Activated CD8-positive, alpha-beta memory T cell treated with anti-CD3 and anti-CD28 coated beads, Interleukin-2, amount 10 ng/mL, durations not matched to agents 7 days and 5 days (primary cell): ENCODE measurements at regions not wholly inside any gene's neighbourhood (a gene's known extent, or its start where the extent isn't known, plus 50 kb on each side); places are given as distances from the start of the nearest gene placed in this dataset.
"Not testable (repeated sequence)": the region's sequence is repeated elsewhere in the genome, so short reads cannot be mapped to it uniquely, and the experiment has no call there.

ENCODE experiments used
- ATAC-seq: fragments of 150-1000 bp; cut with Tn5 transposase; one replicate; pipeline ENCODE4 v1.10.0; 2021; ENCODE audit warnings: moderate library complexity
- CTCF ChIA-PET: fragments of 350-600 bp; sonication (Branson Sonifier 250); formaldehyde crosslinking; loops from one replicate; lab custom pipeline; 2021; ENCODE audit warnings: antibody characterized with exemption; lab: Charles Lee
- DNase-seq: peaks from one replicate; pipeline ENCODE4 v3.0.0-alpha.2; 2020
- H3K27ac Mint-ChIP-seq: one replicate; pipeline ENCODE4 v1.8.0; 2021; ENCODE audit warnings: mild to moderate bottlenecking, mixed read lengths
- H3K27me3 Mint-ChIP-seq: one replicate; pipeline ENCODE4 v1.8.0; 2021; ENCODE audit warnings: mixed read lengths
- H3K36me3 Mint-ChIP-seq: one replicate; pipeline ENCODE4 v1.8.0; 2021; ENCODE audit warnings: mild to moderate bottlenecking, mixed read lengths
- H3K4me1 Mint-ChIP-seq: one replicate; pipeline ENCODE4 v1.8.0; 2021; ENCODE audit warnings: mixed read lengths
- H3K4me3 Mint-ChIP-seq: one replicate; pipeline ENCODE4 v1.8.0; 2021; ENCODE audit warnings: mild to moderate bottlenecking, moderate library complexity, mixed read lengths
- H3K9me3 Mint-ChIP-seq: one replicate; pipeline ENCODE4 v1.8.0; 2022; ENCODE audit warnings: low read depth, mixed read lengths

- H3K4me1 Mint-ChIP-seq: peaks cover under 1% of the 10 kb centered on the region
- ATAC-seq: no peak
- no peak overlapping the region for H3K27ac Mint-ChIP-seq
- no peak overlapping the region for H3K4me3 Mint-ChIP-seq
- H3K27me3 Mint-ChIP-seq: no peaks in the 10 kb centered on the region
- CTCF ChIA-PET: interaction anchor here (1.5 kb wide), 1 partner anchor 11 kb away, joined by 3 read pairs; no protein-coding TSS in a partner anchor
- DNase-seq: no peak
- no peaks in the 10 kb centered on the region for H3K9me3 Mint-ChIP-seq
- H3K36me3 Mint-ChIP-seq: no peaks in the 10 kb centered on the region
Measured at GRCh38 chr10:124320778-124321432, 97.8 kb downstream of the OAT start.

- Mint-ChIP-seq H3K9me3 (no peaks in the 10 kb centered on the region), H3K36me3 (no peaks in the 10 kb centered on the region), H3K27ac (no peak overlapping the region), H3K4me3 (no peak overlapping the region), H3K27me3 (no peaks in the 10 kb centered on the region), H3K4me1 (peaks cover 5% of the 10 kb centered on the region)
- ATAC-seq (no peak), DNase-seq (no peak)
- CTCF ChIA-PET: interaction anchor here (1.5 kb wide), 1 partner anchor 10 kb away, joined by 3 read pairs; no protein-coding TSS in a partner anchor
Measured at GRCh38 chr10:124319926-124320391, 98.8 kb downstream of the OAT start.

DNA sequence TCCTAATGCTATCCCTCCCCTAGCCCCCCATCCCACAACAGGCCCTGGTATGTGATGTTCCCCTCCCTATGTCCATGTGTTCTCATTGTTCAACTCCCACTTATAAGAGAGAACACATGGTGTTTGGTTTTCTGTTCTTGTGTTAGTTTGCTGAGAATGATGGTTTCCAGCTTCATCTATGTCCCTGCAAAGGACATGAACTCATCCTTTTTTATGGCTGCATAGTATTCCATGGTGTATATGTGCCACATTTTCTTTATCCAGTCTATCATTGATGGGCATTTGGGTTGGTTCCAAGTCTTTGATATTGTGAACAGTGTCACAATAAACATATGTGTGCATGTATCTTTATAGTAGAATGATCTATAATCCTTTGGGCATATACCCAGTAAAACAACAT lies 99.2 kb downstream of the OAT start:
- H3K27ac Mint-ChIP-seq, ATAC-seq, H3K36me3 Mint-ChIP-seq, H3K4me1 Mint-ChIP-seq, DNase-seq, H3K27me3 Mint-ChIP-seq, H3K9me3 Mint-ChIP-seq, CTCF ChIA-PET, H3K4me3 Mint-ChIP-seq: not testable (repeated sequence)

- no peak for DNase-seq
- H3K4me3 Mint-ChIP-seq: no peak overlapping the region
- H3K27me3 Mint-ChIP-seq: no peaks in the 10 kb centered on the region
- H3K27ac Mint-ChIP-seq: no peak overlapping the region
- ATAC-seq: no peak
- H3K9me3 Mint-ChIP-seq: no peaks in the 10 kb centered on the region
- peaks cover 5% of the 10 kb centered on the region for H3K4me1 Mint-ChIP-seq
- CTCF ChIA-PET: no interaction called here
- no peaks in the 10 kb centered on the region for H3K36me3 Mint-ChIP-seq
Measured at GRCh38 chr10:124318811-124319210, 99.9 kb downstream of the OAT start.

- Mint-ChIP-seq H3K4me3 (no peak overlapping the region), H3K27ac (no peak overlapping the region), H3K9me3 (no peaks in the 10 kb centered on the region), H3K27me3 (no peaks in the 10 kb centered on the region), H3K36me3 (no peaks in the 10 kb centered on the region), H3K4me1 (peaks cover 5% of the 10 kb centered on the region)
- no peak for DNase-seq
- ATAC-seq: no peak
- CTCF ChIA-PET: no interaction called here
Measured at GRCh38 chr10:124318076-124318475, 100.6 kb downstream of the OAT start.

DNA sequence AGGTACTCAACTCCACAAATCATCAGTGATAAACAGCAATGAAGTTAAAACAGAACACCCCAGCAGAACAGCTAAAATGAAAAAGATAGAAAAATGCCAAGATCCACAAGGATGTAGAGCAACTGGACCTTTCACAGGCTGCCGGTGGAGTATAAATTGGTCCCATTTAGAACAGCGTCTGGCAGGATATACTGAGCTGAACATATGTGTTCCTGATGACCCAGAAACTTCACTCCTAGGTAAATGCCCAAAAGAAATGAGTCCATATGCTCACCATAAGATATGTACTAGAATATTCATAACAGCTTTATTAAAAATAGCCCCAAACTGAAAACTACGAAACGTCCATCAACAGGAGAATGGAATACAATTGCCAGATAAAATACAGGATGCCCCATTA lies 102.4 kb downstream of the OAT start:
- H3K4me1 Mint-ChIP-seq: peaks cover 5% of the 10 kb centered on the region
- no peaks in the 10 kb centered on the region for H3K27me3 Mint-ChIP-seq
- CTCF ChIA-PET: no interaction called here
- DNase-seq (no peak), ATAC-seq (no peak)
- no peak overlapping the region for H3K27ac Mint-ChIP-seq
- H3K4me3 Mint-ChIP-seq: no peak overlapping the region
- H3K9me3 Mint-ChIP-seq: no peaks in the 10 kb centered on the region
- no peaks in the 10 kb centered on the region for H3K36me3 Mint-ChIP-seq

DNA sequence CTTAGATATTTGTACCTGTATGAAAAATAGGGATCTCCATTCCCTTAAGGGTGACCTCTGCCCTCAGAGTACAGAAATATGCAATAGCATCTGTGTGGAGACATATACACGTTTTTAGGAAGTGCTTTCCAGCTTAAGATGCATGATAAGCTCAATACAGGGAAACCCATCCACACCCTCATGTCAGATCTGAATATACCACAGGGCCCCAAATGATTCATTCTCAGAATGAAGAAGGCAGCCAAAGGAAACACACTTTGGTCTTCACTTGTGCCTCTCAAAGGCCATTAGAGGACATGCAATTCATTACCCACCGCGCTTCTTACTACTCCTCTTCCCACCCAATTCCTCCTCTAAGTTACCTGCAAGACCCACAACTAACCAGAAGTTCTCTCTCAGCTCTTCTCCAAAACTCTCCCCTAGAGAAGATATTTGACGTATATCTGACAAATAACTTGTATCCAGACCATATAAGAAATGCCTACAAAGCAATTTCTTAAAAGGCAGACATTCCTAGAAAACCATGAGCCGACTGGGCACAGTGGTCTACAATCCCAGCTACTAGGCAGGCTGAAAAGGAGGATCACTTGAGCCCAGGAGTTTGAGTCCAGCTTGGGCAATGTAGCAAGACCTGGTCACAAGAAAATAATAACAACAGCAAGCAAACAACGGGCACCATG lies 103.0 kb downstream of the OAT start:
- Mint-ChIP-seq H3K27me3 (no peaks in the 10 kb centered on the region), H3K4me1 (peaks cover 5% of the 10 kb centered on the region), H3K9me3 (no peaks in the 10 kb centered on the region), H3K4me3 (no peak overlapping the region), H3K27ac (no peak overlapping the region), H3K36me3 (no peaks in the 10 kb centered on the region)
- CTCF ChIA-PET: no interaction called here
- no peak for ATAC-seq
- DNase-seq: no peak

GRCh38 chr10:124313374-124313773 lies 105.3 kb downstream of the OAT start:
- Mint-ChIP-seq H3K27ac (no peak overlapping the region), H3K36me3 (no peaks in the 10 kb centered on the region), H3K9me3 (no peaks in the 10 kb centered on the region), H3K4me3 (no peak overlapping the region), H3K27me3 (peaks cover 5% of the 10 kb centered on the region), H3K4me1 (peaks cover 5% of the 10 kb centered on the region)
- ATAC-seq (no peak), DNase-seq (no peak)
- CTCF ChIA-PET: no interaction called here

DNA sequence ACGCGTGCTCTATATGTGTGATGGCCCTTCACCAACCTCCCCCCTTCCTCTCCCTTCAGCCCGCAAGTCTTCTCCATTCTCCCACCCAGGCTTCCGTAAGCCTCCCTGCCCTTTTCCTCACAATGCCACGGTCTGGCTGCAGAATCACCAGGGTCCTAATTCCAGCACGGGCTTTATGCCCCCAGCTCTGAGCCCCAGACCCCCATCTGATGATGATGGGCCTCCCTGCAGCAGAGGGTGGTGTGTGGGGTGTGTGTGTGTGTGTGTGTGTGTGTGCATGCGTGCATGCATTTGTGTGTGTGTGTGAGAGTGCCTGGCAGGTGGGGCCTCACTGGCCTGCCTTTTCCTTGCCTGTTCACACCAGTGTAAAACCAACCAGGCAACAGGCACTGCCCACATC lies 109.9 kb downstream of the OAT start:
- CTCF ChIA-PET: interaction anchor here (1.1 kb wide), 1 partner anchor 12 kb away, joined by 3 read pairs; no protein-coding TSS in a partner anchor
- DNase-seq: no peak
- Mint-ChIP-seq H3K27ac (no peak overlapping the region), H3K4me1 (no peaks in the 10 kb centered on the region), H3K4me3 (no peak overlapping the region), H3K9me3 (no peaks in the 10 kb centered on the region), H3K27me3 (peaks cover 5% of the 10 kb centered on the region), H3K36me3 (no peaks in the 10 kb centered on the region)
- no peak for ATAC-seq

DNA sequence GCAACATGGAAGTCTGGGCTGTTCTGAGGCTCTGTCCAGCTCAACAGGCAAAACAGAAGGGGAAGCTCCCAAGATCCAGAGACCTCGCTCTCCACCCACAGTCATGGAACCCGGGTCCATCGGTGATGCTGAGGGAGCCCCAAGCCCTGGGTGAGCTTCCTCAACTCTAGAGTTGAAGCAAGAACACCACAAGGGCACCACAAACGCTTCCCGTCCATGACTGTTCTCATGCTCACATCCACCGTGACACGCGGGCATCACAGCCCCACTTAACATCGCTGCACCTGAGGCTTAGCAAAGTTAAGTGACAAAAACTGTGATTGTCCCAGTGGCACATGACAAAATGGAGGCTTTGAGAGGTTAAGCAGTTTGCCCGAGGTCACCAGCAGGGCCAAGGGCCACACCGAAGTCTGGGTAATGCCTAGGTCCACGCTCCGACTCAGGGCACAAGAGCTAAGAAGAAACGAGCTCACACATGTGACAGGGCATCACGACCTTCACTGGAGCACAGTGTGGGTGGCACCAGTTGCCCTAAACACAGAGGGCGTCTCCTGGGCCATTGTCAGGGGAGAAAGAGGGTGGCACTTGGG lies 110.6 kb downstream of the OAT start:
- DNase-seq (no peak), ATAC-seq (no peak)
- H3K9me3 Mint-ChIP-seq: no peaks in the 10 kb centered on the region
- no peak overlapping the region for H3K4me3 Mint-ChIP-seq
- H3K27me3 Mint-ChIP-seq: peaks cover 5% of the 10 kb centered on the region
- CTCF ChIA-PET: no interaction called here
- H3K4me1 Mint-ChIP-seq: no peaks in the 10 kb centered on the region
- no peaks in the 10 kb centered on the region for H3K36me3 Mint-ChIP-seq
- H3K27ac Mint-ChIP-seq: no peak overlapping the region

DNA sequence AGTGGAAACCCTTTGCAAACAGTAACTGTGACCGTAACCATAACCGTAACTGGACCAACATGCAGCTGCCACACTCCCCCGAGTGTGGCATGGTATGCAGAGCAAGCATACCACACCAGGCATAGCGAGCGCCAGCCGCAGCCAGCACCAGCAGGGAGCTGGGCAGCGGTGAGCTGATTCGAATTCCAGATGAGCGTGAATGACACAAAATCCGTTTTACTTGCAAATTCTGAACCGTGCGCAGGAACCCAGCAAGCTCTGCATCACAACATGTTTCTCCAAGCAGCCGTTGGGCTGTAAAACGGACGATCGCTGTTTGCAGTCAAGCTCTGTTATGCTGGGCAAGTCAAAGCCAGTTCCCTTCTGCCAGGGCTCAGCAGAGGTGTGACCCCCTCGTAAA lies 111.1 kb downstream of the OAT start:
- peaks cover 5% of the 10 kb centered on the region for H3K27me3 Mint-ChIP-seq
- no peaks in the 10 kb centered on the region for H3K4me1 Mint-ChIP-seq
- H3K9me3 Mint-ChIP-seq: no peaks in the 10 kb centered on the region
- DNase-seq (no peak), ATAC-seq (no peak)
- no peaks in the 10 kb centered on the region for H3K36me3 Mint-ChIP-seq
- H3K4me3 Mint-ChIP-seq: no peak overlapping the region
- H3K27ac Mint-ChIP-seq: no peak overlapping the region
- CTCF ChIA-PET: no interaction called here

- Mint-ChIP-seq H3K9me3 (no peaks in the 10 kb centered on the region), H3K4me3 (no peak overlapping the region), H3K4me1 (no peaks in the 10 kb centered on the region), H3K27ac (no peak overlapping the region), H3K27me3 (peaks cover 5% of the 10 kb centered on the region), H3K36me3 (no peaks in the 10 kb centered on the region)
- DNase-seq (no peak), ATAC-seq (no peak)
- CTCF ChIA-PET: no interaction called here
Measured at GRCh38 chr10:124306922-124307371, 111.8 kb downstream of the OAT start.

GRCh38 chr10:124306520-124306919 lies 112.2 kb downstream of the OAT start:
- no peak overlapping the region for H3K27ac Mint-ChIP-seq
- DNase-seq: no peak
- H3K4me1 Mint-ChIP-seq: no peaks in the 10 kb centered on the region
- no peaks in the 10 kb centered on the region for H3K36me3 Mint-ChIP-seq
- ATAC-seq: no peak
- peaks cover 5% of the 10 kb centered on the region for H3K27me3 Mint-ChIP-seq
- H3K9me3 Mint-ChIP-seq: no peaks in the 10 kb centered on the region
- no peak overlapping the region for H3K4me3 Mint-ChIP-seq
- CTCF ChIA-PET: no interaction called here

DNA sequence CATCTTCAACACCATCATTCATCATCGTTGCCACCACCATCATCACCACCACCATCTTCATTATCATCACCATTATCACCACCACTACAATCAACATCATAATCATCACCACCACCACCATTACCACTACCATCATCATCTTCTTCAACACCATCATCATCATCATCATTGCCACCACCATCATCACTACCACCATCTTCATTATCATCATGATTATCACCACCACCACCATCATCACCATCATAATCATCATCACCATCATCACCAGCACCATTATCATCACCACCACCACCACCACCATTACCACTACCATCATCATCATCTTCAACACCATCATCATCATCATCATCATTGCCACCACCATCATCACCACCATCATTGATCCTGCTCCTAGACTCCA lies 112.7 kb downstream of the OAT start:
- DNase-seq: no peak
- no peak overlapping the region for H3K4me3 Mint-ChIP-seq
- CTCF ChIA-PET: interaction anchor here (1.1 kb wide), 1 partner anchor 83 kb away, joined by 3 read pairs; no protein-coding TSS in a partner anchor
- H3K27ac Mint-ChIP-seq: no peak overlapping the region
- H3K36me3 Mint-ChIP-seq: no peaks in the 10 kb centered on the region
- H3K9me3 Mint-ChIP-seq: no peaks in the 10 kb centered on the region
- H3K4me1 Mint-ChIP-seq: no peaks in the 10 kb centered on the region
- peaks cover 5% of the 10 kb centered on the region for H3K27me3 Mint-ChIP-seq
- ATAC-seq: no peak
